Stimulated activated CD4-positive, alpha-beta T cell treated with anti-CD3 and anti-CD28 coated beads, Interleukin-4, amount 100 ng/mL, for 48 hours (primary cell): ENCODE measurements at regions not wholly inside any gene's neighbourhood (a gene's known extent, or its start where the extent isn't known, plus 50 kb on each side); places are given as distances from the start of the nearest gene placed in this dataset.
"Not testable (repeated sequence)": the region's sequence is repeated elsewhere in the genome, so short reads cannot be mapped to it uniquely, and the experiment has no call there.

ENCODE experiments used
- DNase-seq, 2 donors: peaks; one replicate each; pipeline ENCODE4 v3.0.0-alpha.2; 2020; ENCODE audit warnings: low read depth in 2 of 2

- no peak for DNase-seq
Observed at GRCh38 chr13:18993884-18994660, 187.6 kb downstream of the TUBA3C start.

- no peak for DNase-seq
Observed at GRCh38 chr13:18992791-18993190, 188.8 kb downstream of the TUBA3C start.

GRCh38 chr13:18991060-18991459, 190.6 kb downstream of the TUBA3C start:
- no peak for DNase-seq

- DNase-seq = no peak
Observed at GRCh38 chr13:18978447-18978846, 203.2 kb downstream of the TUBA3C start.

GRCh38 chr13:18977857-18978256, 203.8 kb downstream of the TUBA3C start:
- DNase-seq = no peak

GRCh38 chr13:18971576-18972219, 209.9 kb downstream of the TUBA3C start:
- DNase-seq = no peak

DNA sequence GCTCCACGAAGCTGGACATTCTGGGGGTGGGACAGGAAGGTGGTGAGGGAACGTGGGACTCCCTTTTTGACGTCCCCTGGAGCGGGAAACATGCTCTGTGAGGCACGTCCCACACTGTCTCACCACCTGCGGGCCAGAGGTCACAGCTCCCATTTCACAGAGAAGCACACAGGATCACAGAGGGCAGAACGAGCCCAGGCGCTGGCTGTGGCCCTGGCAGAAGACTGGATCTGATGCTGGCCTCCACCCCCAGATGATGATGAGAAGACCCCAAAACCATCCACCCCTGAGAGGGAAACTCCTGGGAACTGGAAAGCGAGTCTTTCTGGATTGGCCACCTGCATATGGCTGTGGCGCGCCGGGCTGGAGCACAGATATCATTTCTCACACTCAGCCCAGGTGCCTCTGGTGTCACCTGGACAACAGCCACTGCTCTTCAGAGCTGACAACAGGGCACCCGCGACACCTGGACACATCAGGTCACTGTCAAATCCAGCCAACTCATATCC, 216.2 kb downstream of the TUBA3C start:
- DNase-seq = no peak

DNA sequence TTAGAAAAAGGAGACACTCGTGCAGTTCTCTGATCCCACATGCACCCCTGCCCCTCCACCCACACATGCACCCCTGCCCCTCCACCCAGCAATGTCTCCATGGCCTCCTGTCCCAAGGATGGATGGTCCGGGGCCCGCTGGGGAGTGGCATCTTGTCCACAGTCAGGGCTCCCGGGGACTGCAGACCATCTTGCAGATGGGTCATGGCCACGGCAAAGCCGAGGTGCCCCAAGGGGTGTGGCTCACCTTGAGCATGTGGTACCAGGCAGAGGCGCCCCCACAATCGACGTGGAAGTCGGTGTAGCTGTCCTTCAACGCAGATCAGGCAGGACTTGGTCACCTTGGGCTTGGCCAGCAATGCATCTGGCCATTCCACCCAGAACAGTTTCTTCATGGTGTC, 216.7 kb downstream of the TUBA3C start:
- DNase-seq = no peak

DNA sequence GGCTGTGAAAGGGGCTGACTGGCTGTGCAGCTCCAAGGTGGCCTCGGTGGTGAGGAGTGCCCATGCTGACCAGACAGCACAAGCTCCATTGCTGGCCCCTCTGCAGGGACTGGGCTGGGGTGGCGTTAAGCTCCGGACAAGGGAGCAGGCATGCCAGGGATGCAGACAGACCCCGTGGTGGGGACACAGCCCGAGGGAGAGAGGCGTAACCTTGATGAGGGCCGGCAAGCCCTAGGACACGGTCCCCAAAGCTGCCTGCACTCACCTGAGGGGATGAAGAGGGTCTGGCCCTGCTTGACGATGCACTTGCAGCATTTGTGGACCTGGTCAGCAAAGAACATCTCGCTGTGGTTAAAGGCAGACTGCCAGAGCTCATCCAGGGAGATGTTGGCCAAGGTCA, 217.9 kb downstream of the TUBA3C start:
- not testable (repeated sequence) for DNase-seq

DNA sequence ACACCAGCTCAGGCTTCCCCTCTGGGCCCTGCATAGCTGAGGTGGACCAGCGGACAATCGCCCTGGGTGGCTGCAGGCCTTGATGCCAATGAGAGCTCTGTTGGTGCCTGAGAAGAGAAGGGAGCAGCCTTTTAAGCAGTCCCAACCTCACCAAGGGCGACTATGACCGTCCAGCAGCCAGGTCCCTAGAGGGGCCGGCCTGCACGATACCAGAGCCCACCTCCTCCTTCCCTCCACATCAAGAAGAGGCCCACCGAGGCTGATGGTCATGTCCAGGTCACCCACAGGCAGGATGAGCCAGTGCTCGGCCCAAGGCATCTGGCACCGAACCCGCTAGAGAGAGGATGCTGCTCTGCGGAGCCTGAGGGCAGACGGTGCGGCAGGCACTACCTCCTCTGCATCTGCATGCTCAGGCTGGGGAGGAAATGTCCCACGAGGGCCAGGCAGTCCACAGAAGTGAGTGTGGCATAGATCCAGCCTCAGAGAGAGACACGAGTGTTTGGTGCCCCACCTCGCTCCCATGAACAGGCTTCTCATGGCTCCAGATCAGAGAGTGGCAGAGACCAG, 219.4 kb downstream of the TUBA3C start:
- DNase-seq = no peak

- no peak for DNase-seq
Observed at GRCh38 chr13:18961383-18962117, 220.1 kb downstream of the TUBA3C start.

- no peak for DNase-seq
Observed at GRCh38 chr13:18960637-18961227, 220.9 kb downstream of the TUBA3C start.

DNA sequence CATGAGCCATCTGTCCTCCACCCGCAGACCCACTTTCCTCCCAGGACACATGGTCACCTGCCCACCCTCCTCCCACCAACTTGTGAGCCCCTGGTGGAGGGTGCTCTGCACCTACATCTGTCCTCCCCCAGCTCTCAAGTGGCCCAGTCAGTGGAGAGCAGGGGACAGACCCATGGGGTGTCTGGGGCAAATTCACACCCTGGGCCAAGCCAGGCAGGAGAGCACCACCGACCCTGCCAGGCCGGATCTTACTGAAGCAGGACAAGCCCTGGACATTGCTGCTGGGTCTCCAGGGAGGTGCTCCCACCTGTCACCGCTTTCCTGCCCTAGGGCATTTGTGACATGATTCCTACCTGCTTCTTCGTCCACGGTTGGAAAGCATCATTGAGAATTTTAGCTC, 221.6 kb downstream of the TUBA3C start:
- no peak for DNase-seq

DNA sequence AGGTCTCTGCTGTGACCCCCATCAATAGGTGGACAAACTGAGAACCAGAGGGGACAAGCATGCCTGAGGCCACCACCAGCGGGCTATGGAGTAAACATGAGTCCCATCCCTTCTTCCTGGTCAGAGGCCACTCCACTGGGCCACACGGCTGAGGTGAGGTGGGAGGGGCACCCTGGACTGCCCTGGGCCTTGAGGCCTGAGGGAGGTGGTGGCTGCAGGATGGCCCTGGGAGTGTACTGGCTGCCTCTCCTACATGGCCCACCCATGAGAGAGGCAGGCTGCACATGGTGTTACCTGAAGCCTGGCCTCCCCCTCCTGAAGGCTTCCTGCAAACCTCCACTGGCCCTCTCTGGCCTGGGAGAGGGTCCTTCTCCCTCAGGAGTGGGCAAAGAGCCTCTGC, 222.4 kb downstream of the TUBA3C start:
- DNase-seq = no peak

GRCh38 chr13:18956473-18957078, 225.0 kb downstream of the TUBA3C start:
- no peak for DNase-seq

GRCh38 chr13:18954254-18954653, 227.4 kb downstream of the TUBA3C start:
- no peak for DNase-seq

DNA sequence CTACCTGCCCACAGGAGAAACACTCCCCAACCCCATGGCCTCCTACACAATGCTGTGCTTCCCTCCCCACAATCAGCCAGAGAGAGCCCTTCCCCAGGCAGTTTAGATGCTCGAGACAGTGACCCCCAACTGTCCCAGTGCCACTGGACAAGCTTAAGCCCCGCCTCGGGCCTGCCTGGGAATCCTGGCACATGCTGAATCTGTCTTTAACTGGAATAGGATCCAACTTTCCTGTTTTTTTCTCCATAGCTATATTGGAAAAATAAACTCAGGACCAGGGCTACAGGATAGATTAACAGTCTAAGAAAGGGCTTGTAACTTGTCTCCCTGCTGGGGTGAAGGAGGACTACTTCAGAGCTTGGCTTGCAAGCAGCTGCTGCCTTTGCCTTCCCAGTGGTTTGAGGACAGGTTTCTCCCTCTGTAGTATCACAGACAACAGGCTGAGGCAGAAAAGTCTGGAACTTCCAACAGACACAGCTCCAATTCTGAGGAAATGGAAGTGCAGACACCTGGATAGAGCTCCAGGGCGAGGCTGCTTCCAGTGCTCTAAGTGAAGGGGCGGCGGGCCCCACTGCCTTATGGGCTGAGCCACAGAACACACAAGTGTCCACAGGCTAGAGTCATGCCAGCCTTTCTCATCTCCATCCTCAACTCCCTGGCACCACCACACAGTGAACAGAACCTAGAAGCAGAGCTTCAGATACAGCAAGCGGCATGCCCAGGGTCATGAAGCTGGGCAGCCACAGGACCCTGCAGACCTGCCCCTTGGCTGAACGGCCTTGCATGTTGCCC, 228.3 kb downstream of the TUBA3C start:
- no peak for DNase-seq

- DNase-seq = no peak
Observed at GRCh38 chr13:18952225-18953016, 229.2 kb downstream of the TUBA3C start.

- no peak for DNase-seq
Observed at GRCh38 chr13:18951412-18951811, 230.2 kb downstream of the TUBA3C start.

- no peak for DNase-seq
Observed at GRCh38 chr13:18949970-18950369, 231.7 kb downstream of the TUBA3C start.
